ENCODE measurements at regions not wholly inside any gene's neighbourhood (a gene's known extent, or its start where the extent isn't known, plus 50 kb on each side); places are given as distances from the start of the nearest gene placed in this dataset.

- no peak overlapping the region for H3K27ac ChIP-seq
- intact Hi-C loops (cut with DNase I): no loop called here
- H3K27me3 ChIP-seq: no peaks in the 10 kb centered on the region
- ATAC-seq: no peak
- H3K36me3 ChIP-seq (replicated peaks in 1 of 2; ENCODE audit: insufficient read depth in 1 of 2, low read depth in 2 of 2): no peaks in the 10 kb centered on the region
- no peak overlapping the region for H3K4me3 ChIP-seq
- WGBS, 2 donors: 41 to 48% methylated on average over 2 of the region's 2 CpGs
- no peaks in the 10 kb centered on the region for H3K9me3 ChIP-seq
- no peak for DNase-seq
- TF ChIP-seq POLR2A (IDR thresholded peaks at IDR 0.05): no peak
- TF ChIP-seq CTCF (IDR thresholded peaks at IDR 0.05): no peak
- no peaks in the 10 kb centered on the region for H3K4me1 ChIP-seq
Measured at GRCh38 chr7:8809320-8809719, 375.9 kb downstream of the NXPH1 start.

- no peak for ATAC-seq
- intact Hi-C loops (cut with DNase I): no loop called here
Measured at GRCh38 chr7:8817448-8818036, 384.1 kb downstream of the NXPH1 start.

GRCh38 chr7:8818406-8818805 is 385.0 kb downstream of the NXPH1 start:
- intact Hi-C loops (cut with DNase I): no loop called here
- Histone ChIP-seq H3K27me3 (no peaks in the 10 kb centered on the region), H3K9me3 (no peaks in the 10 kb centered on the region), H3K4me1 (no peaks in the 10 kb centered on the region), H3K36me3 (replicated peaks in 1 of 2; ENCODE audit: insufficient read depth in 1 of 2, low read depth in 2 of 2) (no peaks in the 10 kb centered on the region), H3K27ac (no peak overlapping the region), H3K4me3 (no peak overlapping the region)
- 60 to 65% methylated on average over 2 of the region's 2 CpGs for WGBS, 2 donors
- DNase-seq (no peak), ATAC-seq (no peak)
- TF ChIP-seq POLR2A (IDR thresholded peaks at IDR 0.05): no peak
- TF ChIP-seq CTCF (IDR thresholded peaks at IDR 0.05): no peak

More at GRCh38 chr7:8817448-8818036, 384.1 kb downstream of the NXPH1 start:
- H3K36me3 ChIP-seq (replicated peaks in 1 of 2; ENCODE audit: insufficient read depth in 1 of 2, low read depth in 2 of 2): no peaks in the 10 kb centered on the region
- no peak overlapping the region for H3K4me3 ChIP-seq
- H3K27ac ChIP-seq: no peak overlapping the region
- peak in 1 of 4 donors; percentile 17 for DNase-seq
- no peaks in the 10 kb centered on the region for H3K4me1 ChIP-seq
- WGBS, 2 donors: 6 to 11% methylated on average over 3 of the region's 3 CpGs
- no peak for TF ChIP-seq CTCF (IDR thresholded peaks at IDR 0.05)
- TF ChIP-seq POLR2A (IDR thresholded peaks at IDR 0.05): no peak
- no peaks in the 10 kb centered on the region for H3K27me3 ChIP-seq
- H3K9me3 ChIP-seq: no peaks in the 10 kb centered on the region

- Histone ChIP-seq H3K36me3 (replicated peaks in 1 of 2; ENCODE audit: insufficient read depth in 1 of 2, low read depth in 2 of 2) (no peaks in the 10 kb centered on the region), H3K4me1 (no peaks in the 10 kb centered on the region), H3K27ac (no peak overlapping the region), H3K9me3 (no peaks in the 10 kb centered on the region), H3K27me3 (no peaks in the 10 kb centered on the region), H3K4me3 (no peak overlapping the region)
- TF ChIP-seq POLR2A (IDR thresholded peaks at IDR 0.05) (no peak), CTCF (IDR thresholded peaks at IDR 0.05) (no peak)
- intact Hi-C loops (cut with DNase I): no loop called here
- 29 to 38% methylated on average over 2 of the region's 2 CpGs for WGBS, 2 donors
- no peak for DNase-seq
- no peak for ATAC-seq
Measured at GRCh38 chr7:8822595-8822994, 389.2 kb downstream of the NXPH1 start.

GRCh38 chr7:8823486-8823885 is 390.1 kb downstream of the NXPH1 start:
- intact Hi-C loops (cut with DNase I): no loop called here
- Histone ChIP-seq H3K36me3 (replicated peaks in 1 of 2; ENCODE audit: insufficient read depth in 1 of 2, low read depth in 2 of 2) (no peaks in the 10 kb centered on the region), H3K27me3 (no peaks in the 10 kb centered on the region), H3K4me3 (no peak overlapping the region), H3K27ac (no peak overlapping the region), H3K4me1 (no peaks in the 10 kb centered on the region), H3K9me3 (no peaks in the 10 kb centered on the region)
- WGBS, 2 donors: 69% methylated on average over 2 of the region's 2 CpGs
- DNase-seq (no peak), ATAC-seq (no peak)
- no peak for TF ChIP-seq POLR2A (IDR thresholded peaks at IDR 0.05)
- no peak for TF ChIP-seq CTCF (IDR thresholded peaks at IDR 0.05)
